Endothelial cell of umbilical vein (primary cell): ENCODE measurements at regions not wholly inside any gene's neighbourhood (a gene's known extent, or its start where the extent isn't known, plus 50 kb on each side); places are given as distances from the start of the nearest gene placed in this dataset.

ENCODE experiments used
- CTCF ChIP-seq, 2 donors: IDR thresholded peaks; 1 replicate in 1 of 2; 2 replicates in 1 of 2; pipeline ENCODE4 v1.5.1; 2011; ENCODE audit warnings: low read length in 2 of 2, mild to moderate bottlenecking in 2 of 2, moderate library complexity in 2 of 2, control low read depth in 1 of 2, inconsistent platforms in 1 of 2, low read depth in 1 of 2; ENCODE audit not compliant: insufficient read depth in 1 of 2; ENCODE audit errors: extremely low read depth in 1 of 2
- EZH2 ChIP-seq: IDR thresholded peaks from 2 replicates; pipeline ENCODE4 v1.6.1; 2012; ENCODE audit warnings: borderline replicate concordance, low read depth, mild to moderate bottlenecking, moderate library complexity, low read length, inconsistent platforms; ENCODE audit not compliant: severe bottlenecking
- FOS ChIP-seq: IDR thresholded peaks from 2 replicates; pipeline ENCODE4 v1.6.1; 2011; ENCODE audit warnings: mild to moderate bottlenecking, low read length, moderate library complexity, borderline replicate concordance; ENCODE audit not compliant: insufficient read depth
- GATA2 ChIP-seq: IDR thresholded peaks from 2 replicates; pipeline ENCODE4 v1.7.0; 2011; ENCODE audit warnings: low read depth, mild to moderate bottlenecking, moderate library complexity, mixed read lengths, low read length; ENCODE audit not compliant: insufficient read length, insufficient read depth
- JUN ChIP-seq: IDR thresholded peaks from 2 replicates; pipeline ENCODE4 v1.6.1; 2011; ENCODE audit warnings: borderline replicate concordance, low read depth; ENCODE audit not compliant: insufficient read length, insufficient read depth
- MYC ChIP-seq: IDR thresholded peaks from one replicate; pipeline ENCODE4 v1.6.1; 2011; ENCODE audit warnings: mild to moderate bottlenecking, low read depth, low read length
- POLR2A ChIP-seq: IDR thresholded peaks from 2 replicates; pipeline ENCODE4 v1.6.1; 2012; ENCODE audit warnings: low read depth, mild to moderate bottlenecking, control low read depth, low read length
- POLR2AphosphoS5 ChIP-seq: IDR thresholded peaks from 2 replicates; pipeline ENCODE4 v1.6.1; 2012; ENCODE audit warnings: low read depth, mild to moderate bottlenecking, control low read depth, low read length, moderate library complexity; ENCODE audit not compliant: insufficient read depth
- TF ChIP-seq, protein P1 (sequence below): IDR thresholded peaks from 2 replicates; pipeline ENCODE4 v1.6.1; 2011; ENCODE audit not compliant: insufficient read depth, insufficient read length

DNA sequence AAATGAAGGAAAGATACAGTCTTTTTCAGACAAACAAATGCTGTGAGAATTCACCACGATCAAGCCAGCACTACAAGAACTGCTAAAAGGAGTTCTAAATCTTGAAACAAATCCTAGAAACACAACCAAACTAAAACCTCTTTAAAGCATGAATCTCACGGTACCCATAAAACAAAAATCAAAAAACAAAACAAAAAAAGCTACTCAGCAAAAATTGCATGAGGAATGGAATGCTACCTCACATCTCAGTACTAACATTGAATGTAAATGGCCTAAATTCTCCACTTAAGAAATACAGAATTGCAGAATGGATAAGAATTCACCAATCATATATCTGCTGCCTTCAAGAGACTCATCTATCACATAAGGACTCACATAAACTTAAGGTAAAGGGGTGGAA is 300.1 kb downstream of the NAF1 start:
- no peak for TF ChIP-seq POLR2AphosphoS5
- no peak for TF ChIP-seq CTCF (IDR thresholded peaks at IDR 0.05; ENCODE audit: extremely low read depth in 1 of 2, insufficient read depth in 1 of 2, low read depth in 1 of 2, low read length in 2 of 2)
- no peak for TF ChIP-seq POLR2A
- TF ChIP-seq EZH2 = no peak
- no peak for TF ChIP-seq MYC
- TF ChIP-seq JUN = no peak
- TF ChIP-seq, protein P1, sequence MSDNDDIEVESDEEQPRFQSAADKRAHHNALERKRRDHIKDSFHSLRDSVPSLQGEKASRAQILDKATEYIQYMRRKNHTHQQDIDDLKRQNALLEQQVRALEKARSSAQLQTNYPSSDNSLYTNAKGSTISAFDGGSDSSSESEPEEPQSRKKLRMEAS = no peak
- no peak for TF ChIP-seq FOS
- no peak for TF ChIP-seq GATA2
